Esophagus squamous epithelium (tissue), 5 donors: ENCODE measurements at regions not wholly inside any gene's neighbourhood (a gene's known extent, or its start where the extent isn't known, plus 50 kb on each side); places are given as distances from the start of the nearest gene placed in this dataset.

Experiments used
- DNase-seq: peaks from one replicate; lab custom pipeline; 2025; lab: John Stamatoyannopoulos, UW
- H3K27ac ChIP-seq, 4 donors: fragments of 200-600 bp; sonication (generic); one replicate each; pipeline ENCODE4 v1.5.1; 2016 to 2019; ENCODE audit warnings: mild to moderate bottlenecking in 1 of 4
- H3K27me3 ChIP-seq, 4 donors: fragments of 200-600 bp; sonication (generic); 1 replicate in 3 of 4; 2 replicates in 1 of 4; pipeline versions ENCODE4 v1.5.1 to v1.6.0; 2017 to 2021; ENCODE audit warnings: antibody characterized with exemption in 1 of 4
- H3K36me3 ChIP-seq, 3 donors: fragments of 200-600 bp; sonication (generic); one replicate each; pipeline ENCODE4 v1.5.1; 2016 to 2019
- H3K4me1 ChIP-seq, 3 donors: fragments of 200-600 bp; sonication (generic); one replicate each; pipeline ENCODE4 v1.5.1; 2017 to 2019
- H3K4me3 ChIP-seq, 4 donors: fragments of 200-600 bp; sonication (generic); 1 replicate in 3 of 4; 2 replicates in 1 of 4; pipeline ENCODE4 v1.5.1; 2016 to 2019; ENCODE audit warnings: mild to moderate bottlenecking in 2 of 4, moderate library complexity in 1 of 4
- H3K9me3 ChIP-seq, 3 donors: fragments of 200-600 bp; sonication (generic); one replicate each; pipeline ENCODE4 v1.5.1; 2016 to 2019
- POLR2A ChIP-seq, 4 donors: fragments of 450-650 bp; IDR thresholded peaks; one replicate each; pipeline ENCODE4 v1.6.1; 2017; ENCODE audit warnings: antibody characterized with exemption in 4 of 4, mild to moderate bottlenecking in 4 of 4, moderate library complexity in 3 of 4
- WGBS, 2 donors: methylation state at CpG; one replicate each; pipeline ENCODE4 v1.1.5; 2018; 5-methylcytosine and 5-hydroxymethylcytosine counted together
- intact Hi-C: fragments of 100-400 bp; cut with DNase I; formaldehyde crosslinking; loops from one replicate; pipeline ENCODE4 v1.15.0; 2022
- TF ChIP-seq, protein P1 (sequence below), 6 experiments: fragments of 450-650 bp in 4 of 6; fragments of 200-600 bp in 2 of 6; sonication (generic) in 2 of 6; IDR thresholded peaks; one replicate each; pipeline ENCODE4 v1.5.1; 2016 to 2019; ENCODE audit warnings: antibody characterized with exemption in 6 of 6, mild to moderate bottlenecking in 4 of 6, moderate library complexity in 4 of 6
- donor health status: DM: yes; HTN: yes; CAD: no.

DNA sequence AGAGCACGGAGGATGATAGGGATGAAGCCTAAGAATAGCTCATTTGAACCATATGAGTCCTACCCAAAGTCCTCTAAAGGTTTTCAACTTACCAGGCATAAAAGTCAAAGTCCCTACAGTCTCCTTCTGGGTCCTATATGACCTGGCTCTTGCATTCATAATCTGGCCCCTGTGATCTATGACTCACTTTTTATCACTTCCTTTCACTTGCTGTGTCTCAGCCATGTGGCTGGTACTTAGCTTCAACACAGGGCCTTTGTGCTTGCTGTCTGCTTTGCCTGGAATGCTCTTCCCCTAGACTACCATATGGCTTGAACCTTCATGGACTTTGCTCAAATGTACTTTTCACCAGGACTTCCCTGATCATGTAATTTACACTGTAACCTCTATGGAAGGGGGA is 137.6 kb upstream of the TMTC1 start:
- Histone ChIP-seq H3K9me3 (no peaks in the 10 kb centered on the region), H3K4me3 (no peak overlapping the region), H3K36me3 (no peaks in the 10 kb centered on the region), H3K27me3 (no peaks in the 10 kb centered on the region), H3K27ac (no peak overlapping the region), H3K4me1 (no peaks in the 10 kb centered on the region)
- intact Hi-C loops: no loop called here
- no peak for TF ChIP-seq POLR2A (IDR thresholded peaks at IDR 0.05)
- TF ChIP-seq, protein P1, sequence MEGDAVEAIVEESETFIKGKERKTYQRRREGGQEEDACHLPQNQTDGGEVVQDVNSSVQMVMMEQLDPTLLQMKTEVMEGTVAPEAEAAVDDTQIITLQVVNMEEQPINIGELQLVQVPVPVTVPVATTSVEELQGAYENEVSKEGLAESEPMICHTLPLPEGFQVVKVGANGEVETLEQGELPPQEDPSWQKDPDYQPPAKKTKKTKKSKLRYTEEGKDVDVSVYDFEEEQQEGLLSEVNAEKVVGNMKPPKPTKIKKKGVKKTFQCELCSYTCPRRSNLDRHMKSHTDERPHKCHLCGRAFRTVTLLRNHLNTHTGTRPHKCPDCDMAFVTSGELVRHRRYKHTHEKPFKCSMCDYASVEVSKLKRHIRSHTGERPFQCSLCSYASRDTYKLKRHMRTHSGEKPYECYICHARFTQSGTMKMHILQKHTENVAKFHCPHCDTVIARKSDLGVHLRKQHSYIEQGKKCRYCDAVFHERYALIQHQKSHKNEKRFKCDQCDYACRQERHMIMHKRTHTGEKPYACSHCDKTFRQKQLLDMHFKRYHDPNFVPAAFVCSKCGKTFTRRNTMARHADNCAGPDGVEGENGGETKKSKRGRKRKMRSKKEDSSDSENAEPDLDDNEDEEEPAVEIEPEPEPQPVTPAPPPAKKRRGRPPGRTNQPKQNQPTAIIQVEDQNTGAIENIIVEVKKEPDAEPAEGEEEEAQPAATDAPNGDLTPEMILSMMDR (IDR thresholded peaks at IDR 0.05): no peak
- no peak for DNase-seq
- WGBS, 2 donors: 47 to 56% methylated on average over 1 of the region's 1 CpG

DNA sequence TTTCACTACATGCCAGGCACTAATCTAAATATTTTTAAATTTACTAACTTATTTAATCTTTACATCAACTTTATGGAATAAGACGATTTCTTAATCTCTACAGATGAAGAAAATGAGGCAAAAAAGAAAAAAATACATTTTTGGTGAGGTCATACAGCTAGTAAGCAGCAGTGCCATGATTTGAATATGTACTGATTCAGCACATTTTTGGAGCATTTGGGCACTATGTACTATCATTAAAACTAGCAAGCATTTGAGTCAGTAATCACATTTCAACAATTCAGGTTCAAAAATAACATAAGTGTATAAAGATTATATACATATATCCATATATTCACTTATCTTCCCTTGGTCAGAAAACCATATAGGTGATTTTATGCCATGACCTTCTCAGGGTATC is 124.4 kb upstream of the TMTC1 start:
- no peak overlapping the region for H3K4me3 ChIP-seq
- intact Hi-C loops: no loop called here
- no peaks in the 10 kb centered on the region for H3K4me1 ChIP-seq
- no peaks in the 10 kb centered on the region for H3K27me3 ChIP-seq
- no peaks in the 10 kb centered on the region for H3K9me3 ChIP-seq
- DNase-seq: no peak
- H3K36me3 ChIP-seq: no peaks in the 10 kb centered on the region
- 29 to 43% methylated on average over 1 of the region's 1 CpG for WGBS, 2 donors
- H3K27ac ChIP-seq: no peak overlapping the region
- no peak for TF ChIP-seq POLR2A (IDR thresholded peaks at IDR 0.05)
- TF ChIP-seq, protein P1 (IDR thresholded peaks at IDR 0.05): no peak

DNA sequence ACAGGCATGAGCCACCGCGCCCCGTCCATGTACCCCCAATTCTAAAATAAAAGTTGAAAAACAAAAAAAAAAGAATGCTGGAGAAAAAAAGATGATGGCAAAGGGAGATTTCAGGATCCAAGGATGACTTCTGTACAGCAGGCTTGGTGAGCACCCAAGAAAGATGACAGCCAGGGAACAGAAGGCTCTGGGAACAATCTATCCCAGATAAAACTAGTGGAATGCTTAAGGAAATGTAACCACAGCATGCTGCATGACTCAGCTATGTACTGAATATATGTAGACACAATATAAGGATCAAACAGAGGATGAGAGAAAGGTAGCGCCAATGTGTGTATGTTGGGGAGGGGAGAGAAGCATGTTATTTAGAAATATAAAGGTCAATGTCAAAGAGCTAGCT is 123.7 kb upstream of the TMTC1 start:
- WGBS, 2 donors: 93 to 96% methylated on average over 1 to 2 of the region's 4 CpGs
- intact Hi-C loops: no loop called here
- no peaks in the 10 kb centered on the region for H3K9me3 ChIP-seq
- H3K36me3 ChIP-seq: no peaks in the 10 kb centered on the region
- no peak overlapping the region for H3K4me3 ChIP-seq
- no peak for DNase-seq
- no peak overlapping the region for H3K27ac ChIP-seq
- H3K4me1 ChIP-seq: no peaks in the 10 kb centered on the region
- no peaks in the 10 kb centered on the region for H3K27me3 ChIP-seq
- TF ChIP-seq, protein P1 (IDR thresholded peaks at IDR 0.05): no peak
- no peak for TF ChIP-seq POLR2A (IDR thresholded peaks at IDR 0.05)

DNA sequence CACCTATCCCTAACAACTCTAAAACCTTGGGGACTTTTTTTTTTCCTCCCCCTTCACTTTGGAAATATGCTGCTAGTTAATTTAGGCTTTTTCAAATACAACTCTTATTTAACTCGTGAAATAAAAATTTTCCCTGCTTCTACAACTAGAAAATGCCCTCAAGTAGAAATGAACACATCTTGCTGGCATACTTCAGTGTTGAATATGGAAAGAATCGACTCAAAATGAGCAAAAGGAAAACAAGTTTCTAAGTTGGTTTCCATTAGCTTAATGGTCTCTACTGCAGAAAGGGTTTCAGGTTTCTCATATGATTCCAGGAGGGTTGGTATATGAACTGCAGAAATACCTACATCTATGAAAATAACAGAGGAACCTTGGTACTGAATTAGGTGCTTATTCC is 118.3 kb upstream of the TMTC1 start:
- TF ChIP-seq, protein P1 (IDR thresholded peaks at IDR 0.05): no peak
- no peak for TF ChIP-seq POLR2A (IDR thresholded peaks at IDR 0.05)
- H3K9me3 ChIP-seq: no peaks in the 10 kb centered on the region
- intact Hi-C loops: no loop called here
- H3K4me3 ChIP-seq: no peak overlapping the region
- no peaks in the 10 kb centered on the region for H3K4me1 ChIP-seq
- H3K27ac ChIP-seq: no peak overlapping the region
- DNase-seq: no peak
- H3K36me3 ChIP-seq: no peaks in the 10 kb centered on the region
- no peaks in the 10 kb centered on the region for H3K27me3 ChIP-seq
- 51% methylated on average over 2 of the region's 2 CpGs for WGBS, 2 donors

DNA sequence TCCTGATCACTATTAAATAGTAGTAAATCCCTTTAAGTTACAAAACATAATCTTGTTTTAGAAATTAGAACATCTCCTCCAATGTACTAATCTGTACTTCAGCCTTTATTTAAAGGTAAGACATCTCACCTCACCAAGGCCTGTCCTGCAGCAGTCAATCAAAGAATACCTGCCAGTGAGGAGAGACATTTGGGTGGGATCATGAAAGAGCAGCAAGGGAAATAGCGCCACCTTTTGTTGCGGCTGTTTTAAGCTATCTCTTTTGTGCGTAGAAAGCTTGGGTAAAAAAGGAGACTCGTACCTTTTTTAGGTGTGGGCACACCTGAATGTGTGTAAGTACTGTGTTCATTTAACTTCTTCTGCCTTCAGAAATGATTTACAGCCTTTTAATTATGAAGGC is 117.8 kb upstream of the TMTC1 start:
- Histone ChIP-seq H3K9me3 (no peaks in the 10 kb centered on the region), H3K27me3 (no peaks in the 10 kb centered on the region), H3K4me1 (no peaks in the 10 kb centered on the region), H3K36me3 (no peaks in the 10 kb centered on the region), H3K4me3 (no peak overlapping the region), H3K27ac (no peak overlapping the region)
- intact Hi-C loops: no loop called here
- 84 to 89% methylated on average over 4 of the region's 4 CpGs for whole genome bisulfite sequencing, 2 donors
- no peak for DNase-seq
- TF ChIP-seq, protein P1 (IDR thresholded peaks at IDR 0.05): peak in 1 of 6 experiments; percentile 13
- TF ChIP-seq POLR2A (IDR thresholded peaks at IDR 0.05): no peak
